ENCODE measurements at regions not wholly inside any gene's neighbourhood (a gene's known extent, or its start where the extent isn't known, plus 50 kb on each side); places are given as distances from the start of the nearest gene placed in this dataset.

DNA sequence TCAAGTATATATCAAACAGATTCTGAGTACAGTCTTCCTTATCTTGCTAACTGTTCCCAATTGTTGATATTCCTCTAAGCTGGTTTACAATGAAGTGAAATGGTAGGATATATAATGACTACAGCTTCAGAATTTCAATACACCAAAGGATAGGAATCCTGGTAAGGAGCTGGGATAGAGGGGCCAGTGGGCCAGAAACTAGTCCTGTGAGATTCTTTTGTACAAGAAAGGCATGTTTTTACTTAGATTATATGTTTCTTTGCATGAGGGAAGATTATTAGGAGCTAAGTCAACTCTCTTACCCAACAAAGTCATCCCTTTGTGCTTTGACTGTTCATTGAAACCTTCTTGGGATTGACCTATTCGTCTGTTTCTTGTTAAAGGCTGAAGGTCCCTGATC lies 435.7 kb downstream of the PLK2 start:
- TF ChIP-seq, protein P1, sequence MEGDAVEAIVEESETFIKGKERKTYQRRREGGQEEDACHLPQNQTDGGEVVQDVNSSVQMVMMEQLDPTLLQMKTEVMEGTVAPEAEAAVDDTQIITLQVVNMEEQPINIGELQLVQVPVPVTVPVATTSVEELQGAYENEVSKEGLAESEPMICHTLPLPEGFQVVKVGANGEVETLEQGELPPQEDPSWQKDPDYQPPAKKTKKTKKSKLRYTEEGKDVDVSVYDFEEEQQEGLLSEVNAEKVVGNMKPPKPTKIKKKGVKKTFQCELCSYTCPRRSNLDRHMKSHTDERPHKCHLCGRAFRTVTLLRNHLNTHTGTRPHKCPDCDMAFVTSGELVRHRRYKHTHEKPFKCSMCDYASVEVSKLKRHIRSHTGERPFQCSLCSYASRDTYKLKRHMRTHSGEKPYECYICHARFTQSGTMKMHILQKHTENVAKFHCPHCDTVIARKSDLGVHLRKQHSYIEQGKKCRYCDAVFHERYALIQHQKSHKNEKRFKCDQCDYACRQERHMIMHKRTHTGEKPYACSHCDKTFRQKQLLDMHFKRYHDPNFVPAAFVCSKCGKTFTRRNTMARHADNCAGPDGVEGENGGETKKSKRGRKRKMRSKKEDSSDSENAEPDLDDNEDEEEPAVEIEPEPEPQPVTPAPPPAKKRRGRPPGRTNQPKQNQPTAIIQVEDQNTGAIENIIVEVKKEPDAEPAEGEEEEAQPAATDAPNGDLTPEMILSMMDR (IDR thresholded peaks at IDR 0.05; ENCODE audit: low read depth, low read length, poor library complexity, severe bottlenecking) = no peak
- TF ChIP-seq EZH2phosphoT487 (IDR thresholded peaks at IDR 0.05; ENCODE audit: borderline replicate concordance, low read length) = no peak

Measured in DOHH2 (cell line).